ENCODE measurements at regions not wholly inside any gene's neighbourhood (a gene's known extent, or its start where the extent isn't known, plus 50 kb on each side); places are given as distances from the start of the nearest gene placed in this dataset.

DNA sequence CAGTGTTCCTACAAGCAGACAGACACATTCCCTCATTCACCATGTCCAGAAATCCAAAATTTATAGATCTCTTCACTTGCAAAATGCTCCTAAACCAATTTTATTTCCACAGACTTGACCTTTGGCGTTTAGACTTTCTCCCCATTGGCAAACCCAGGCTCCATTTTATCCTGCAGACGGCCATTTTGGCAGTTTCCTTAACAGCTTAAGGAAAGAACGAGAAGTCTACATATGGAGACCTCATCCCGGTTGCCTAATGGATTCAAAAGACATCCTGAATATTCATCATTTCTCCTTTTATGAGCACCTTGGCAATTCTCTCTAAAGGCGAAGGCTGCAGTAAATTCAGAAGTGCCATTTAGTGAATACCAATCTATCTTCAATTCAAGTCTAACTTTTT lies 132.9 kb downstream of the HLX start:
- TF ChIP-seq, protein P1, sequence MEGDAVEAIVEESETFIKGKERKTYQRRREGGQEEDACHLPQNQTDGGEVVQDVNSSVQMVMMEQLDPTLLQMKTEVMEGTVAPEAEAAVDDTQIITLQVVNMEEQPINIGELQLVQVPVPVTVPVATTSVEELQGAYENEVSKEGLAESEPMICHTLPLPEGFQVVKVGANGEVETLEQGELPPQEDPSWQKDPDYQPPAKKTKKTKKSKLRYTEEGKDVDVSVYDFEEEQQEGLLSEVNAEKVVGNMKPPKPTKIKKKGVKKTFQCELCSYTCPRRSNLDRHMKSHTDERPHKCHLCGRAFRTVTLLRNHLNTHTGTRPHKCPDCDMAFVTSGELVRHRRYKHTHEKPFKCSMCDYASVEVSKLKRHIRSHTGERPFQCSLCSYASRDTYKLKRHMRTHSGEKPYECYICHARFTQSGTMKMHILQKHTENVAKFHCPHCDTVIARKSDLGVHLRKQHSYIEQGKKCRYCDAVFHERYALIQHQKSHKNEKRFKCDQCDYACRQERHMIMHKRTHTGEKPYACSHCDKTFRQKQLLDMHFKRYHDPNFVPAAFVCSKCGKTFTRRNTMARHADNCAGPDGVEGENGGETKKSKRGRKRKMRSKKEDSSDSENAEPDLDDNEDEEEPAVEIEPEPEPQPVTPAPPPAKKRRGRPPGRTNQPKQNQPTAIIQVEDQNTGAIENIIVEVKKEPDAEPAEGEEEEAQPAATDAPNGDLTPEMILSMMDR (IDR thresholded peaks at IDR 0.05), result no peak
- TF ChIP-seq, protein P2, sequence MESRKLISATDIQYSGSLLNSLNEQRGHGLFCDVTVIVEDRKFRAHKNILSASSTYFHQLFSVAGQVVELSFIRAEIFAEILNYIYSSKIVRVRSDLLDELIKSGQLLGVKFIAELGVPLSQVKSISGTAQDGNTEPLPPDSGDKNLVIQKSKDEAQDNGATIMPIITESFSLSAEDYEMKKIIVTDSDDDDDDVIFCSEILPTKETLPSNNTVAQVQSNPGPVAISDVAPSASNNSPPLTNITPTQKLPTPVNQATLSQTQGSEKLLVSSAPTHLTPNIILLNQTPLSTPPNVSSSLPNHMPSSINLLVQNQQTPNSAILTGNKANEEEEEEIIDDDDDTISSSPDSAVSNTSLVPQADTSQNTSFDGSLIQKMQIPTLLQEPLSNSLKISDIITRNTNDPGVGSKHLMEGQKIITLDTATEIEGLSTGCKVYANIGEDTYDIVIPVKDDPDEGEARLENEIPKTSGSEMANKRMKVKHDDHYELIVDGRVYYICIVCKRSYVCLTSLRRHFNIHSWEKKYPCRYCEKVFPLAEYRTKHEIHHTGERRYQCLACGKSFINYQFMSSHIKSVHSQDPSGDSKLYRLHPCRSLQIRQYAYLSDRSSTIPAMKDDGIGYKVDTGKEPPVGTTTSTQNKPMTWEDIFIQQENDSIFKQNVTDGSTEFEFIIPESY (IDR thresholded peaks at IDR 0.05; ENCODE audit: borderline replicate concordance, low read depth), result no peak
- TF ChIP-seq RFX5 (IDR thresholded peaks at IDR 0.05; ENCODE audit: low read length) (no peak), FOSL2 (IDR thresholded peaks at IDR 0.05; ENCODE audit: borderline replicate concordance, low read depth) (no peak), FOXM1 (IDR thresholded peaks at IDR 0.05; ENCODE audit: low read depth) (no peak), YY1 (IDR thresholded peaks at IDR 0.05; ENCODE audit: low read depth) (no peak)
- TF ChIP-seq, protein P3, sequence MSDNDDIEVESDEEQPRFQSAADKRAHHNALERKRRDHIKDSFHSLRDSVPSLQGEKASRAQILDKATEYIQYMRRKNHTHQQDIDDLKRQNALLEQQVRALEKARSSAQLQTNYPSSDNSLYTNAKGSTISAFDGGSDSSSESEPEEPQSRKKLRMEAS (IDR thresholded peaks at IDR 0.05; ENCODE audit: low read depth), result no peak
- TF ChIP-seq, protein P4, sequence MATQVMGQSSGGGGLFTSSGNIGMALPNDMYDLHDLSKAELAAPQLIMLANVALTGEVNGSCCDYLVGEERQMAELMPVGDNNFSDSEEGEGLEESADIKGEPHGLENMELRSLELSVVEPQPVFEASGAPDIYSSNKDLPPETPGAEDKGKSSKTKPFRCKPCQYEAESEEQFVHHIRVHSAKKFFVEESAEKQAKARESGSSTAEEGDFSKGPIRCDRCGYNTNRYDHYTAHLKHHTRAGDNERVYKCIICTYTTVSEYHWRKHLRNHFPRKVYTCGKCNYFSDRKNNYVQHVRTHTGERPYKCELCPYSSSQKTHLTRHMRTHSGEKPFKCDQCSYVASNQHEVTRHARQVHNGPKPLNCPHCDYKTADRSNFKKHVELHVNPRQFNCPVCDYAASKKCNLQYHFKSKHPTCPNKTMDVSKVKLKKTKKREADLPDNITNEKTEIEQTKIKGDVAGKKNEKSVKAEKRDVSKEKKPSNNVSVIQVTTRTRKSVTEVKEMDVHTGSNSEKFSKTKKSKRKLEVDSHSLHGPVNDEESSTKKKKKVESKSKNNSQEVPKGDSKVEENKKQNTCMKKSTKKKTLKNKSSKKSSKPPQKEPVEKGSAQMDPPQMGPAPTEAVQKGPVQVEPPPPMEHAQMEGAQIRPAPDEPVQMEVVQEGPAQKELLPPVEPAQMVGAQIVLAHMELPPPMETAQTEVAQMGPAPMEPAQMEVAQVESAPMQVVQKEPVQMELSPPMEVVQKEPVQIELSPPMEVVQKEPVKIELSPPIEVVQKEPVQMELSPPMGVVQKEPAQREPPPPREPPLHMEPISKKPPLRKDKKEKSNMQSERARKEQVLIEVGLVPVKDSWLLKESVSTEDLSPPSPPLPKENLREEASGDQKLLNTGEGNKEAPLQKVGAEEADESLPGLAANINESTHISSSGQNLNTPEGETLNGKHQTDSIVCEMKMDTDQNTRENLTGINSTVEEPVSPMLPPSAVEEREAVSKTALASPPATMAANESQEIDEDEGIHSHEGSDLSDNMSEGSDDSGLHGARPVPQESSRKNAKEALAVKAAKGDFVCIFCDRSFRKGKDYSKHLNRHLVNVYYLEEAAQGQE (IDR thresholded peaks at IDR 0.05; ENCODE audit: low read depth, low read length), result no peak
- TF ChIP-seq, protein P5, sequence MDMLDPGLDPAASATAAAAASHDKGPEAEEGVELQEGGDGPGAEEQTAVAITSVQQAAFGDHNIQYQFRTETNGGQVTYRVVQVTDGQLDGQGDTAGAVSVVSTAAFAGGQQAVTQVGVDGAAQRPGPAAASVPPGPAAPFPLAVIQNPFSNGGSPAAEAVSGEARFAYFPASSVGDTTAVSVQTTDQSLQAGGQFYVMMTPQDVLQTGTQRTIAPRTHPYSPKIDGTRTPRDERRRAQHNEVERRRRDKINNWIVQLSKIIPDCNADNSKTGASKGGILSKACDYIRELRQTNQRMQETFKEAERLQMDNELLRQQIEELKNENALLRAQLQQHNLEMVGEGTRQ (IDR thresholded peaks at IDR 0.05; ENCODE audit: borderline replicate concordance, low read depth, low read length), result no peak
